ENCODE measurements at regions not wholly inside any gene's neighbourhood (a gene's known extent, or its start where the extent isn't known, plus 50 kb on each side); places are given as distances from the start of the nearest gene placed in this dataset.
A peak's percentile ranks its signal among the peaks of the same experiment; 100 is the strongest.

GRCh38 chr12:130029151-130029550 lies 125.3 kb upstream of the TMEM132D start:
- no peak for TF ChIP-seq CTCF (IDR thresholded peaks at IDR 0.05)
- no peak overlapping the region for H3K27ac ChIP-seq (ENCODE audit: low read depth in 1 of 2, low read length in 2 of 2)
- no peaks in the 10 kb centered on the region for H3K27me3 ChIP-seq (ENCODE audit: control insufficient read depth in 1 of 2, insufficient read depth in 2 of 2, low read length in 2 of 2)
- no peaks in the 10 kb centered on the region for H3K4me1 ChIP-seq (ENCODE audit: insufficient read depth, low read length)
- Mint-ChIP-seq H3K4me1 (ENCODE audit: low read depth) (no peaks in the 10 kb centered on the region), H3K4me3 (no peak overlapping the region), H3K27ac (no peak overlapping the region), H3K27me3 (peaks cover 47% of the 10 kb centered on the region), H3K9me3 (no peaks in the 10 kb centered on the region), H3K36me3 (ENCODE audit: low read depth) (no peaks in the 10 kb centered on the region)
- DNase-seq (no peak), ATAC-seq (ENCODE audit: poor library complexity) (no peak)
- H3K9me3 ChIP-seq (ENCODE audit: control insufficient read depth in 1 of 2, insufficient read depth in 1 of 2, low read length in 2 of 2): no peaks in the 10 kb centered on the region
- intact Hi-C loops (cut with DNase I, micrococcal nuclease): no loop called here
- H3K4me3 ChIP-seq (ENCODE audit: low read length): no peak overlapping the region
- ChIA-PET POLR2A (no interaction called here), CTCF (no interaction called here)
- H3K36me3 ChIP-seq (ENCODE audit: insufficient read depth, low read length): no peaks in the 10 kb centered on the region

- H3K36me3 ChIP-seq (ENCODE audit: insufficient read depth, low read length): no peaks in the 10 kb centered on the region
- no peaks in the 10 kb centered on the region for H3K9me3 ChIP-seq (ENCODE audit: control insufficient read depth in 1 of 2, insufficient read depth in 1 of 2, low read length in 2 of 2)
- no peak overlapping the region for H3K4me3 ChIP-seq (ENCODE audit: low read length)
- TF ChIP-seq CTCF (IDR thresholded peaks at IDR 0.05): no peak
- intact Hi-C loops (cut with DNase I, micrococcal nuclease): no loop called here
- POLR2A ChIA-PET: no interaction called here
- H3K27ac ChIP-seq (ENCODE audit: low read depth in 1 of 2, low read length in 2 of 2): no peak overlapping the region
- Mint-ChIP-seq H3K27me3 (peaks cover 64% of the 10 kb centered on the region), H3K4me1 (ENCODE audit: low read depth) (no peaks in the 10 kb centered on the region), H3K4me3 (no peak overlapping the region), H3K9me3 (no peaks in the 10 kb centered on the region), H3K27ac (no peak overlapping the region), H3K36me3 (ENCODE audit: low read depth) (no peaks in the 10 kb centered on the region)
- H3K27me3 ChIP-seq (ENCODE audit: control insufficient read depth in 1 of 2, insufficient read depth in 2 of 2, low read length in 2 of 2): no peaks in the 10 kb centered on the region
- CTCF ChIA-PET: no interaction called here
- no peak for ATAC-seq (ENCODE audit: poor library complexity)
- no peak for DNase-seq
- no peaks in the 10 kb centered on the region for H3K4me1 ChIP-seq (ENCODE audit: insufficient read depth, low read length)
Observed at GRCh38 chr12:130031041-130031440, 127.2 kb upstream of the TMEM132D start.

- DNase-seq (peak; percentile 22 to 67 (median 43)), ATAC-seq (ENCODE audit: poor library complexity) (no peak)
- Histone ChIP-seq H3K4me3 (ENCODE audit: low read length) (no peak overlapping the region), H3K36me3 (ENCODE audit: insufficient read depth, low read length) (no peaks in the 10 kb centered on the region), H3K27ac (ENCODE audit: low read depth in 1 of 2, low read length in 2 of 2) (no peak overlapping the region), H3K9me3 (ENCODE audit: control insufficient read depth in 1 of 2, insufficient read depth in 1 of 2, low read length in 2 of 2) (no peaks in the 10 kb centered on the region), H3K4me1 (ENCODE audit: insufficient read depth, low read length) (no peaks in the 10 kb centered on the region), H3K27me3 (ENCODE audit: control insufficient read depth in 1 of 2, insufficient read depth in 2 of 2, low read length in 2 of 2) (no peaks in the 10 kb centered on the region)
- intact Hi-C loops (cut with DNase I, micrococcal nuclease): no loop called here
- Mint-ChIP-seq H3K36me3 (ENCODE audit: low read depth) (no peaks in the 10 kb centered on the region), H3K27ac (no peak overlapping the region), H3K9me3 (no peaks in the 10 kb centered on the region), H3K4me3 (no peak overlapping the region), H3K4me1 (ENCODE audit: low read depth) (no peaks in the 10 kb centered on the region), H3K27me3 (peaks cover 60% of the 10 kb centered on the region)
- peak; percentile 85 for TF ChIP-seq CTCF (IDR thresholded peaks at IDR 0.05)
- ChIA-PET POLR2A (no interaction called here), CTCF (no interaction called here)
Observed at GRCh38 chr12:130031571-130032189, 127.9 kb upstream of the TMEM132D start.

Data from CD4-positive, alpha-beta T cell (primary cell).